T-helper 2 cell treated with Interferon-gamma antibody and Interleukin-4, amounts not matched to agents 100 ng/mL and 5 ng/mL, for 36 hours (primary cell): ENCODE measurements at regions not wholly inside any gene's neighbourhood (a gene's known extent, or its start where the extent isn't known, plus 50 kb on each side); places are given as distances from the start of the nearest gene placed in this dataset.
"Not testable (repeated sequence)": the region's sequence is repeated elsewhere in the genome, so short reads cannot be mapped to it uniquely, and the experiment has no call there.

Experiments used
- intact Hi-C: fragments of 100-400 bp; cut with micrococcal nuclease; formaldehyde crosslinking; loops from one replicate; pipeline ENCODE4 v1.15.1; 2023

GRCh38 chr2:176566496-176566895, 297.3 kb downstream of the MTX2 start:
- intact Hi-C loops: no loop called here

- intact Hi-C loops: no loop called here
These were observed 297.7 kb downstream of the MTX2 start for GRCh38 chr2:176566961-176567360.

DNA sequence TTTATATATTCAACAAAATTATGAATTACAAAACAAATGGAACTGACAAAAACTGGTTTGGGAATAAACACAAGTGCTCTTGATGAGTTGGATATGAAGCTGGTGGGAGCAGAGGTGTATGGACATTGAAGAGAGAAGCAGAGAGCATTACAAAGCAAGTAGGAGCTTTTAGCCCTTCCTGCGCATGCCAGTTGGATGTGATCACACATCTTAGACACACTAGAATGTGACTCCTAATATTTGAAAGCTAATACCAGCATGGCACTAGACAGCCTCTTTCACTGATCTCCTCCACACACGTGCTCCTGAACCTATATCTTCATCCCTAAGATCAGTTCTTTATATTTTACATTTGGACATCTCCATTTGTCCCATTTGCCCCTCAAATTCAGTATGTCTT, 298.1 kb downstream of the MTX2 start:
- intact Hi-C loops: no loop called here

GRCh38 chr2:176569574-176569973, 300.3 kb downstream of the MTX2 start:
- intact Hi-C loops: no loop called here

GRCh38 chr2:176573612-176574483, 304.6 kb downstream of the MTX2 start:
- intact Hi-C loops: no loop called here

DNA sequence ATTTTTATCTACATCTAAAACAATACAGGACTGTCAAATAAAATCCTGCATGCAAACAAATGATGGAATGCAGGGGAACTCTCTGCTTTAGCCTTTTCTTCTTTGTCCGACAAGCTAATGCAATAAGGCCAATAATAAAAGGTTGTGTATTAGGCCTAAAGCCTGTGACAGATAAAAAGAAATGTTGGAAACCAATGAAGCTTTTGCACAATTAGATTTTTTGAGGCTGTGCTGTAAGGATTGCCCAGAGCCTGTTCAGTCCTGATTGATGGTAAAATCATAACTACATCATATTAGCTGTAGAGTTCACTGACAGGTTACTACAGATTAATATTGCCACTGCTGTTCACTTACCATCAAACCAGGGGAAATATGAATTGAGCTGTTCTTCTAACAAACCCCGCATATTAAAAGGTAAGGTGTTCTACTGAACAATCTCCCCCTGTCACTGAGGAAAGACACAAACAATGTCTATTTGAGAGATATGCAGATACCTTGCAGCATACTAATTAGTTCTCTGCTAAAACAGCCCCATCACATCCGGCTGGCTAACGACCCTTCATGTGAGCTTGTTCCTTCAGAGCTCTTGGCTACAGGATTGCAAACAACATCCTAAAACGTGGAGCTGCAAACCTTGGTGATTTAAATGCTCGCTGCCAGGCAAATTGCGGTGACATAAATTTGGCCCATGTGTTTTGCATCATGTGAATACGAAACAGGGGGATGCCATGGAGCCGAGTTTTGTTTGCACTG, 305.4 kb downstream of the MTX2 start:
- intact Hi-C loops: no loop called here

DNA sequence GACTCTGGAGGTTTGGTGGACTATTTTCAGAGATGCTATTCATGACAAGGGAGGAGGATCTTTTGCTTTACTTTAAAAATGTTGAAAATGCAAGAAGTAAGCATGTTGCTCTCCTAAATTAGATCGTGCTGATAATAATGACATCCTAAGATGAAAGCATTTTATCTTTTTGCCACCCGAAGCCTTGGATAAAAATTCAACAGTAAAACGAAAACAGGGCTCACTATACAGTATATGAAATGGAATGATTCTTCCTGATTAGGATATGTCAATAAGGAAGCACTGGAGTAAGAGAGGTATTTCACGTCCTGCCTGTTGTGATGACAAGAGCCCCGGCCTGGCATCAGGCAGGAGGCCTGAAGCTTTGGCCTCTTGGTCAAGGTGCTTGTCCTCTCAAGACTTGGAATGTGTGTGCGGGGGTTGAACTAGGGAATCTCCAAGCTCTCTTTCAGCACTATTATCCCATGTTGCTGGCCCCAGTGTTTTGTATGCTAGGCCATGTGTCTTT, 306.0 kb downstream of the MTX2 start:
- intact Hi-C loops: no loop called here

DNA sequence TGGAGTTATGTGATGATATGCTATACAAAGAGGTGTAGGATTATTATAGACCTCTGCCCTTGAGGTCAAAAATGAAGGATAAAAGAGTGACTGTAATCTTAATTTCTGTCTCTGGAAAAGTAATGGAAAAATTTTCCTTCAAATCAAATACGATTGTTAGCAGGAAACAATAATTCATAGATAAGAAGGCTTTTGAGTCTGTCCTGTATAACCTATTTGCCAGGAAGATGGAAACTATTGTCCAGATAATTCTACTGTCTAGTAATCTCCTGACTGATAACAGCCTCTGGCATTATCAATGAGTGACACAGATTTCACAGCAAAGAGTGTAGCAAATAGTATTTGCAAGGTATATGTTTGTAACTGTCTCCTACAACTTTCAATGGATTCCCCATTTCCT, 307.8 kb downstream of the MTX2 start:
- intact Hi-C loops: no loop called here

DNA sequence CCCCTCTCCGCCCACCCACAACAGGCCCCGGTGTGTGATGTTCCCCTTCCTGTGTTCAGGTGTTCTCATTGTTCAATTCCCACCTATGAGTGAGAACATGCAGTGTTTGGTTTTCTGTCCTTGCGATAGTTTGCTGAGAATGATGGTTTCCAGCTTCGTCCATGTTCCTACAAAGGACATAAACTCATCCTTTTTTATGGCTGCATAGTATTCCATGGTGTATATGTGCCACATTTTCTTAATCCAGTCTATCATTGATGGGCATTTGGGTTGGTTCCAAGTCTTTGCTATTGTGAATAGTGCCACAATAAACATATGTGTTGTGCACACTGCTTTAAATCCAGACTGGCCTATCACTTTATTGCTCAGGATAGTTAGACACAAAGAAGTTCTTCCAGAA, 309.1 kb downstream of the MTX2 start:
- intact Hi-C loops: not testable (repeated sequence)

- intact Hi-C loops: no loop called here
These were observed 310.4 kb downstream of the MTX2 start for GRCh38 chr2:176579608-176580007.

DNA sequence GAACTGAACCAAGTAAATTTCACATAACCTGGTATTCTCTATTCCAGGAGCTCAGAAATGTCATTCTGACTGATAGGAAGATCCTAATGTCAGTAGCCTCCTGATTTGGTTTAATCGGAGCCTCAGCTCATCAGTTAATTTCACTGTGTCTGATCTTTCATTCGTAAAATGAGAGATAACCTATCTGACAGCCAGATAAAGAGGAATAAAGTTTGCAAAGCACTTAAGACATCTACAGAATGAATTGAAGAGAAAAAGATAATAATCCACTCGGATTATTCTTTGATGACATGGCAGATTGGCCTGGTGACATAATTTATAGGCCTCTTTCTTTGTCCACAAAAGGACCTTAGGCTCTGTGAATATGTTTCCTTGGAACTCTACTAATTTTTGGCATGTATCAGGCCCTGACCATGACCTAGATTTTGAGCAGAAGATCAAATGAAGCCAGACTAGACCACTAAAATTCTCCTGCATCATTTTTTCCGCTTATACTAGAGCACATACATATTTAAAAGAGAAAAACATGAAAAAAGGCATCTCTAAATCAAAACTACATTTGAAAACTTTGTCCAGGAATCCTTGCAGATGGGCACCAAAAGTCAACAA, 312.4 kb downstream of the MTX2 start:
- intact Hi-C loops: no loop called here

DNA sequence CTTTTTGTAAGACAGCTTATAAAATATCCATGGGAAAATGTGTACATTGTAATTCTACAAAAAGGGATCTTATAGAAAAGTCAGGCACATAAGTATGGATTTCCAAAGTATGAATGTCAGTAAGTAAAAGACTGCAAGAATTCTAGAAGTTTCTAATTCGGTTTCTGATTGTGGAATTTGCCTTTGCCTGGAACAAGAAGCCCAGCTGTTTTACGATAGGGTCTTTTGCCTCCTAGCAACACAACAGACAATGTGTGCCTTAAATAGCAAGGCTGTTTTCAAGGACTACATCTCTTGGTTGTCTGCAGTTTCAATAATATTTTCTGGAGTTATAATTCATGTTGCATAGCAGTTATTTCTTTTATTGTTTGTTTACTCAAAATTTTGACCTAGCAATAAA, 312.9 kb downstream of the MTX2 start:
- intact Hi-C loops: no loop called here

GRCh38 chr2:176582990-176583481, 313.8 kb downstream of the MTX2 start:
- intact Hi-C loops: no loop called here

DNA sequence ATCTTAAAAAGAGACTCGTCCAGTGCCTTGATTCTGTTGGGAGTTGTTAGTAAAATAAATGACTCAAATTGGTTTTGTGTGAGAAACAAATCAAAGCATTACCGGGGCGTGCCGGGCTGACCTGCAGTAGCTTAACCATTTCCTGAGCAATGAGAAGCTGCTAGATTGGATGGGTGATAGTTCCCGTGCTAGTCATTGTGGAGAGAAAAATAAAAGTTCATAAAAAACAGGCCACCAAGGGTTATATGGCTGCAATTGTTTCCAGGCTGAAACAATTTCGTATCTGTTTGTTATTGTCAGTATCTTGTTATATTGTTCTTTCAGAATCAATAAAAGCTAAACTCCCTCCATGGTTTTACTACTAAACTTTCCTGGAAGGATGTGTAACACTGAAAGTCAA, 314.4 kb downstream of the MTX2 start:
- intact Hi-C loops: no loop called here

DNA sequence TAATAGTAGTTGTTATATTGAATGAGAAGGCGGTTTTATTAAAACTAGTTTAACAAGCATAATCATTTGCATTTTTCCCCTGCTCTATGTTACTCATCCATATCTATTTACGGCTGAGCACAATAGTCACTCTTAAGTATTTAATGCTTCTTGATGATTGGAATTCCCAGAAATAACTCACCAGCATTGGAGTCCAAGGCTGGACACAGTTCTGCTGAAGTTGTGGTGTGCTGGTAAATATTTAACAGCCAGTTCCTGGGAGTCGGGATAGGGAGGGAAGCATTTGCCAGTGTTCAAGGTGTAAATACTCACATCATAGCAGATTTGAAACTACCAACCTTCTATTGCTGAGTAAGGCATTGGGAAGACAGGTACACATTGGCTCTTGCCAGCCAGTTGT, 315.1 kb downstream of the MTX2 start:
- intact Hi-C loops: no loop called here

DNA sequence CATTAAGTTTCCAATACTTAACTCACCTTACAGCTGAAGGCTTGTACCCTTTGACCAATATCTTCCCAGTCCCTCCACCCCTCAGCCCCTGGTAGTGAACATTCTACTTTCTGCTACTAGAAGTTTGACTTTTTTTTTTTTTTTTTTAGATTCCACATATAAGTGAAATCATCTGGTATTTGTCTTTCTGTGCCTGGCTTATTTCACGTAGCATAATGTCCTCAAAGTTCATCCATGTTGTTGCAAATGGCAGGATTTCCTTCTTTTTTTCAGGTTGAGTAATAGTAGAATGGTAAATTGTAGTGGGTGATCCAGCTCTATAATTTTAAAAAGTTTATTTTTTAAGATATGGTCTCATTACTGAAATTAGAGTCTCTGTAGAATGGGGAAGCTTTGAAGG, 316.0 kb downstream of the MTX2 start:
- intact Hi-C loops: no loop called here

- intact Hi-C loops: no loop called here
These were observed 316.5 kb downstream of the MTX2 start for GRCh38 chr2:176585791-176586190.

GRCh38 chr2:176589287-176589686, 320.0 kb downstream of the MTX2 start:
- intact Hi-C loops: no loop called here

- intact Hi-C loops: no loop called here
These were observed 320.7 kb downstream of the MTX2 start for GRCh38 chr2:176589825-176590440.

- intact Hi-C loops: no loop called here
These were observed 323.0 kb downstream of the MTX2 start for GRCh38 chr2:176592216-176592615.

DNA sequence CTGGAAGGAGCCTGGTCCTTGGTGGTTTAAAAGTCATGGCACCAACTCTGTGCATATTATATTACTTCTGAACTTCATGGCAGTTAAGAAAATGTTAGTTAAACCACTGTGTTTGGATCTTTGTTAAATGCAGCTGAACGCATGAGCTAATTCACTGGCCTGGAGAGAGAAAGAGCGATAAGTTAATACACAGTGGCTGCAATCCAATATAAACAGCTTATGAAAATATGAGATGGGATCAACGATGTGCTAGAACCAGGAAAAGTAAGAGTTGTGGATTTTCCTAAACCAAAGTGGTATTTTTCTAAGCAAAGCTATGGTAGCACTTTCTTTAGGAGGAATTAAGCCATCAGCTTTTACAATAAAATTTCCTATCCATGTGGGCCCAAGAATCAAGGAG, 326.7 kb downstream of the MTX2 start:
- intact Hi-C loops: no loop called here
